ENCODE measurements at regions not wholly inside any gene's neighbourhood (a gene's known extent, or its start where the extent isn't known, plus 50 kb on each side); places are given as distances from the start of the nearest gene placed in this dataset.

- TF ChIP-seq, protein P1, sequence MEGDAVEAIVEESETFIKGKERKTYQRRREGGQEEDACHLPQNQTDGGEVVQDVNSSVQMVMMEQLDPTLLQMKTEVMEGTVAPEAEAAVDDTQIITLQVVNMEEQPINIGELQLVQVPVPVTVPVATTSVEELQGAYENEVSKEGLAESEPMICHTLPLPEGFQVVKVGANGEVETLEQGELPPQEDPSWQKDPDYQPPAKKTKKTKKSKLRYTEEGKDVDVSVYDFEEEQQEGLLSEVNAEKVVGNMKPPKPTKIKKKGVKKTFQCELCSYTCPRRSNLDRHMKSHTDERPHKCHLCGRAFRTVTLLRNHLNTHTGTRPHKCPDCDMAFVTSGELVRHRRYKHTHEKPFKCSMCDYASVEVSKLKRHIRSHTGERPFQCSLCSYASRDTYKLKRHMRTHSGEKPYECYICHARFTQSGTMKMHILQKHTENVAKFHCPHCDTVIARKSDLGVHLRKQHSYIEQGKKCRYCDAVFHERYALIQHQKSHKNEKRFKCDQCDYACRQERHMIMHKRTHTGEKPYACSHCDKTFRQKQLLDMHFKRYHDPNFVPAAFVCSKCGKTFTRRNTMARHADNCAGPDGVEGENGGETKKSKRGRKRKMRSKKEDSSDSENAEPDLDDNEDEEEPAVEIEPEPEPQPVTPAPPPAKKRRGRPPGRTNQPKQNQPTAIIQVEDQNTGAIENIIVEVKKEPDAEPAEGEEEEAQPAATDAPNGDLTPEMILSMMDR (conservative IDR thresholded peaks at IDR 0.05; ENCODE audit: low read length): no peak
- TF ChIP-seq EZH2phosphoT487 (IDR thresholded peaks at IDR 0.05; ENCODE audit: borderline replicate concordance, low read depth, low read length): no peak
Observed at GRCh38 chr1:195948123-195948895, 659.9 kb downstream of the KCNT2 start.
